K562 (cell line): ENCODE measurements at regions not wholly inside any gene's neighbourhood (a gene's known extent, or its start where the extent isn't known, plus 50 kb on each side); places are given as distances from the start of the nearest gene placed in this dataset.

Experiments
- ATAC-seq: fragments of 200-7000 bp; cut with Tn5 transposase; 3 replicates; pipeline ENCODE4 v1.9.1; 2020; ENCODE audit warnings: moderate library complexity
- BruUV-seq: library from RNA; stranded (reverse); fragments of 400-500 nt; replicated peaks from 2 replicates; lab custom pipeline; 2021; lab: Mats Ljungman, UMichigan
- CTCF ChIA-PET: fragments of 300-600 bp; formaldehyde crosslinking; extraction: SDS; loops from one replicate; lab custom pipeline; 2021; ENCODE audit warnings: low intra/inter-chr PET ratio; lab: Yijun Ruan, JAX
- POLR2A ChIA-PET: fragments of 300-600, 350-650 bp; sonication (Branson Sonifier 250); formaldehyde crosslinking; extraction: SDS; loops from one replicate; lab custom pipeline; 2021; ENCODE audit warnings: antibody characterized with exemption, inconsistent platforms; lab: Yijun Ruan, JAX
- DNase-seq, 4 experiments: peaks; one replicate each; pipeline versions ENCODE4 v3.0.0 to v3.0.0-alpha.2; 2011 to 2018; ENCODE audit warnings: low spot score in 3 of 4, mixed read lengths in 3 of 4; ENCODE audit errors: extremely low read depth in 1 of 4
- FAIRE-seq: peaks from 2 replicates; lab custom pipeline; 2011; peaks lifted over from hg19 to GRCh38; lab: Jason Lieb, UNC
- H2AFZ ChIP-seq: 2 replicates; pipeline ENCODE4 v1.6.0; 2011; ENCODE audit warnings: low read depth, low read length, control low read depth, inconsistent platforms
- H3K27ac ChIP-seq: fragments of 200-600 bp; 3 replicates; pipeline ENCODE4 v1.8.0; 2011; ENCODE audit warnings: low read depth, mild to moderate bottlenecking, control low read depth, inconsistent platforms, low read length, moderate library complexity, mixed read lengths; ENCODE audit errors: extremely low read depth
- H3K27me3 ChIP-seq, 2 experiments: fragments of 300-600 bp in 1 of 2; 2 replicates in 1 of 2; 3 replicates in 1 of 2; pipeline versions ENCODE4 v1.6.0 to v1.8.0; 2011; ENCODE audit warnings: inconsistent platforms in 2 of 2, low read length in 2 of 2, mild to moderate bottlenecking in 1 of 2, mixed read lengths in 1 of 2, moderate library complexity in 1 of 2; ENCODE audit not compliant: control insufficient read depth in 2 of 2, insufficient read depth in 2 of 2
- H3K36me3 ChIP-seq: fragments of 300-600 bp; 3 replicates; pipeline ENCODE4 v1.8.0; 2011; ENCODE audit warnings: mild to moderate bottlenecking, low read length, inconsistent platforms; ENCODE audit not compliant: control insufficient read depth, insufficient read depth
- H3K4me1 ChIP-seq, 2 experiments: fragments of 200-600 bp in 1 of 2; replicated peaks in 1 of 2; 2 replicates in 1 of 2; 3 replicates in 1 of 2; pipeline versions ENCODE4 v1.5.1 to v1.8.0; 2011; ENCODE audit warnings: inconsistent platforms in 2 of 2, low read length in 2 of 2, mild to moderate bottlenecking in 1 of 2, mixed read lengths in 1 of 2, moderate library complexity in 1 of 2; ENCODE audit not compliant: control insufficient read depth in 2 of 2, insufficient read depth in 2 of 2
- H3K4me2 ChIP-seq: 2 replicates; pipeline ENCODE4 v1.6.1; 2011; ENCODE audit warnings: low read length, control low read depth, inconsistent platforms, mixed read lengths; ENCODE audit not compliant: insufficient read depth
- H3K4me3 ChIP-seq: fragments of 200-600 bp; sonication (generic), shearing (Covaris generic); 2 replicates; pipeline ENCODE4 v1.5.1; 2016; ENCODE audit warnings: control low read depth, inconsistent platforms
- H3K79me2 ChIP-seq: fragments of 200-600 bp; 3 replicates; pipeline ENCODE4 v1.8.0; 2011; ENCODE audit warnings: low read length, inconsistent platforms; ENCODE audit not compliant: control insufficient read depth, insufficient read depth
- H3K9ac ChIP-seq, 2 experiments: 2 replicates each; pipeline versions ENCODE4 v1.6.0 to v1.6.1; 2011; ENCODE audit warnings: low read depth in 2 of 2, low read length in 2 of 2, control low read depth in 1 of 2, inconsistent platforms in 1 of 2, mild to moderate bottlenecking in 1 of 2, mixed read lengths in 1 of 2; ENCODE audit not compliant: insufficient read depth in 1 of 2
- H3K9me1 ChIP-seq: one replicate; pipeline ENCODE4 v1.6.0; 2011; ENCODE audit warnings: inconsistent platforms, mild to moderate bottlenecking, low read length, moderate library complexity; ENCODE audit not compliant: control insufficient read depth, insufficient read depth
- H3K9me3 ChIP-seq: replicated peaks from 2 replicates; pipeline ENCODE4 v1.5.1; 2011; ENCODE audit warnings: low read depth, low read length, inconsistent platforms; ENCODE audit not compliant: control insufficient read depth, insufficient read depth
- H4K20me1 ChIP-seq: replicated peaks from 2 replicates; pipeline ENCODE4 v1.6.1; 2011; ENCODE audit warnings: low read length, inconsistent platforms, mixed read lengths; ENCODE audit not compliant: control insufficient read depth, insufficient read depth
- NR1H2 ChIP-seq: sonication (generic); formaldehyde crosslinking; IDR thresholded peaks from 2 replicates; pipeline ENCODE4 v1.4.0; 2020; ENCODE audit warnings: mild to moderate bottlenecking, missing genetic modification reagents
- SAFB ChIP-seq: fragments of 200-400 bp; formaldehyde crosslinking; IDR thresholded peaks from 2 replicates; pipeline ENCODE4 v1.6.1; 2017; ENCODE audit warnings: low read depth, low read length, borderline replicate concordance
- USF2 ChIP-seq: sonication (generic); formaldehyde crosslinking; IDR thresholded peaks from 2 replicates; pipeline ENCODE4 v1.5.0; 2020; ENCODE audit warnings: missing genetic modification reagents
- WGBS: fragments of 100-300 bp; shearing (Covaris generic); methylation state at CpG from one replicate; pipeline ENCODE4 v1.1.6; 2016; ENCODE audit warnings: low coverage, mixed read lengths; ENCODE audit not compliant: insufficient coverage; ENCODE audit errors: missing lambda C conversion rate; 5-methylcytosine and 5-hydroxymethylcytosine counted together
- in situ Hi-C: fragments of 300-500 bp; cut with MboI; formaldehyde crosslinking; loops from 4 replicates; pipeline ENCODE4 v1.15.0; 2018; ENCODE audit warnings: inconsistent platforms, mixed read lengths
- intact Hi-C: fragments of 100-400 bp; cut with micrococcal nuclease; formaldehyde crosslinking; loops from 2 replicates; pipeline ENCODE4 v1.14.2; 2022
- TF ChIP-seq, protein P1 (sequence below): fragments of 250-450 bp; sonication (Bioruptor Pico); IDR thresholded peaks from 2 replicates; pipeline ENCODE4 v1.4.0; 2020

DNA sequence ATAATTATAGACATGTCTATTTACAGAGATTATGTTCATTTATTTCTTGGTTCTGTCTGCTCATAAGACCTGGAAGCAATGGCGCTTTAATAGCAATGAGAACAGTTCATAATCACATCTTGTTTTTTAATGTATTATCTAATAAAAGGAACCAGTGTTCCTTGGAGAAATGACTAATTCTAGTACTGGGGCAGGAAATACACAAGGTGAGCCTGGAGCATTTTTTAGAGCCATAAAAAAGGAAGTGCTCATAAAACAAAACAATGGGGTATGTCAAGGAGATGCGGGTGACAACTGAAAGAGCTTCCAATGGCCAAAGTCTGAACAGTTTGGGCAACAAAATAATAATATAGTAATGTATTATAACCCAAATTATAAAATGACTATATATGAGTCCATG, 531.9 kb upstream of the CHD1 start (continued):
- TF ChIP-seq, protein P1, sequence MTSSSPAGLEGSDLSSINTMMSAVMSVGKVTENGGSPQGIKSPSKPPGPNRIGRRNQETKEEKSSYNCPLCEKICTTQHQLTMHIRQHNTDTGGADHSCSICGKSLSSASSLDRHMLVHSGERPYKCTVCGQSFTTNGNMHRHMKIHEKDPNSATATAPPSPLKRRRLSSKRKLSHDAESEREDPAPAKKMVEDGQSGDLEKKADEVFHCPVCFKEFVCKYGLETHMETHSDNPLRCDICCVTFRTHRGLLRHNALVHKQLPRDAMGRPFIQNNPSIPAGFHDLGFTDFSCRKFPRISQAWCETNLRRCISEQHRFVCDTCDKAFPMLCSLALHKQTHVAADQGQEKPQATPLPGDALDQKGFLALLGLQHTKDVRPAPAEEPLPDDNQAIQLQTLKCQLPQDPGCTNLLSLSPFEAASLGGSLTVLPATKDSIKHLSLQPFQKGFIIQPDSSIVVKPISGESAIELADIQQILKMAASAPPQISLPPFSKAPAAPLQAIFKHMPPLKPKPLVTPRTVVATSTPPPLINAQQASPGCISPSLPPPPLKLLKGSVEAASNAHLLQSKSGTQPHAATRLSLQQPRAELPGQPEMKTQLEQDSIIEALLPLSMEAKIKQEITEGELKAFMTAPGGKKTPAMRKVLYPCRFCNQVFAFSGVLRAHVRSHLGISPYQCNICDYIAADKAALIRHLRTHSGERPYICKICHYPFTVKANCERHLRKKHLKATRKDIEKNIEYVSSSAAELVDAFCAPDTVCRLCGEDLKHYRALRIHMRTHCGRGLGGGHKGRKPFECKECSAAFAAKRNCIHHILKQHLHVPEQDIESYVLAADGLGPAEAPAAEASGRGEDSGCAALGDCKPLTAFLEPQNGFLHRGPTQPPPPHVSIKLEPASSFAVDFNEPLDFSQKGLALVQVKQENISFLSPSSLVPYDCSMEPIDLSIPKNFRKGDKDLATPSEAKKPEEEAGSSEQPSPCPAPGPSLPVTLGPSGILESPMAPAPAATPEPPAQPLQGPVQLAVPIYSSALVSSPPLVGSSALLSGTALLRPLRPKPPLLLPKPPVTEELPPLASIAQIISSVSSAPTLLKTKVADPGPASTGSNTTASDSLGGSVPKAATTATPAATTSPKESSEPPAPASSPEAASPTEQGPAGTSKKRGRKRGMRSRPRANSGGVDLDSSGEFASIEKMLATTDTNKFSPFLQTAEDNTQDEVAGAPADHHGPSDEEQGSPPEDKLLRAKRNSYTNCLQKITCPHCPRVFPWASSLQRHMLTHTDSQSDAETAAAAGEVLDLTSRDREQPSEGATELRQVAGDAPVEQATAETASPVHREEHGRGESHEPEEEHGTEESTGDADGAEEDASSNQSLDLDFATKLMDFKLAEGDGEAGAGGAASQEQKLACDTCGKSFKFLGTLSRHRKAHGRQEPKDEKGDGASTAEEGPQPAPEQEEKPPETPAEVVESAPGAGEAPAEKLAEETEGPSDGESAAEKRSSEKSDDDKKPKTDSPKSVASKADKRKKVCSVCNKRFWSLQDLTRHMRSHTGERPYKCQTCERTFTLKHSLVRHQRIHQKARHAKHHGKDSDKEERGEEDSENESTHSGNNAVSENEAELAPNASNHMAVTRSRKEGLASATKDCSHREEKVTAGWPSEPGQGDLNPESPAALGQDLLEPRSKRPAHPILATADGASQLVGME (CRISPR knock-in tag), result no peak
- no peak for TF ChIP-seq USF2 (CRISPR knock-in tag)

GRCh38 chr5:99453196-99453595, 524.4 kb upstream of the CHD1 start:
- CTCF ChIA-PET, result no interaction called here
- Histone ChIP-seq H3K36me3 (no peaks in the 10 kb centered on the region), H3K9me3 (no peaks in the 10 kb centered on the region)
- TF ChIP-seq SAFB (no peak), NR1H2 (no peak)
- TF ChIP-seq, all 486 proteins: peak for 0
- in situ Hi-C loops (no loop called here), intact Hi-C loops (no loop called here)
- Histone ChIP-seq H3K4me2 (no peak overlapping the region), H3K27ac (no peak overlapping the region), H3K4me3 (no peak overlapping the region), H3K27me3 (no peaks in the 10 kb centered on the region), H3K4me1 (no peaks in the 10 kb centered on the region), H3K9me1 (no peaks in the 10 kb centered on the region), H4K20me1 (no peaks in the 10 kb centered on the region), H3K79me2 (no peaks in the 10 kb centered on the region), H3K9ac (no peak overlapping the region), H2AFZ (no peak overlapping the region)
- no peak for DNase-seq
- POLR2A ChIA-PET, result no interaction called here
- FAIRE-seq, result no peak
- BruUV-seq, result no TSS peak
- 0% methylated on average over 2 of the region's 2 CpGs for WGBS
- no peak for ATAC-seq
